ENCODE measurements at regions not wholly inside any gene's neighbourhood (a gene's known extent, or its start where the extent isn't known, plus 50 kb on each side); places are given as distances from the start of the nearest gene placed in this dataset.
"Not testable (repeated sequence)": the region's sequence is repeated elsewhere in the genome, so short reads cannot be mapped to it uniquely, and the experiment has no call there.

- no peak for DNase-seq (ENCODE audit: low spot score)
These were observed 82.5 kb upstream of the SLC1A3 start for GRCh38 chr5:36523926-36524325.

GRCh38 chr5:36526537-36526936 lies 79.9 kb upstream of the SLC1A3 start:
- no peak for DNase-seq (ENCODE audit: low spot score)

GRCh38 chr5:36528588-36528987 lies 77.8 kb upstream of the SLC1A3 start:
- no peak for DNase-seq (ENCODE audit: low spot score)

GRCh38 chr5:36529142-36529541 lies 77.3 kb upstream of the SLC1A3 start:
- no peak for DNase-seq (ENCODE audit: low spot score)

- DNase-seq (ENCODE audit: low spot score): no peak
These were observed 76.2 kb upstream of the SLC1A3 start for GRCh38 chr5:36530215-36530614.

- no peak for DNase-seq (ENCODE audit: low spot score)
These were observed 75.0 kb upstream of the SLC1A3 start for GRCh38 chr5:36531401-36531800.

- no peak for DNase-seq (ENCODE audit: low spot score)
These were observed 71.0 kb upstream of the SLC1A3 start for GRCh38 chr5:36535378-36535777.

- no peak for DNase-seq (ENCODE audit: low spot score)
These were observed 70.4 kb upstream of the SLC1A3 start for GRCh38 chr5:36535859-36536615.

- DNase-seq (ENCODE audit: low spot score): no peak
These were observed 69.8 kb upstream of the SLC1A3 start for GRCh38 chr5:36536616-36537005.

- no peak for DNase-seq (ENCODE audit: low spot score)
These were observed 68.7 kb upstream of the SLC1A3 start for GRCh38 chr5:36537724-36538123.

GRCh38 chr5:36552651-36553393 lies 53.6 kb upstream of the SLC1A3 start:
- no peak for DNase-seq (ENCODE audit: low spot score)

GRCh38 chr5:36555035-36555434 lies 51.4 kb upstream of the SLC1A3 start:
- not testable (repeated sequence) for DNase-seq (ENCODE audit: low spot score)

Small RNA genes lying in the stretch of these regions (small RNA-seq; reads per million reads assigned to genes)
- 0 reads per million in 2 experiments for gene RNA5SP181

All from SK-N-DZ (cell line).